NCI-H510A (cell line): ENCODE measurements at regions not wholly inside any gene's neighbourhood (a gene's known extent, or its start where the extent isn't known, plus 50 kb on each side); places are given as distances from the start of the nearest gene placed in this dataset.
"Not testable (repeated sequence)": the region's sequence is repeated elsewhere in the genome, so short reads cannot be mapped to it uniquely, and the experiment has no call there.

ENCODE experiments used
- DNase-seq: peaks from one replicate; lab custom pipeline; 2025; lab: John Stamatoyannopoulos, UW

- DNase-seq: no peak
Observed at GRCh38 chr1:177891809-177892208, 78.0 kb downstream of the SEC16B start.

DNA sequence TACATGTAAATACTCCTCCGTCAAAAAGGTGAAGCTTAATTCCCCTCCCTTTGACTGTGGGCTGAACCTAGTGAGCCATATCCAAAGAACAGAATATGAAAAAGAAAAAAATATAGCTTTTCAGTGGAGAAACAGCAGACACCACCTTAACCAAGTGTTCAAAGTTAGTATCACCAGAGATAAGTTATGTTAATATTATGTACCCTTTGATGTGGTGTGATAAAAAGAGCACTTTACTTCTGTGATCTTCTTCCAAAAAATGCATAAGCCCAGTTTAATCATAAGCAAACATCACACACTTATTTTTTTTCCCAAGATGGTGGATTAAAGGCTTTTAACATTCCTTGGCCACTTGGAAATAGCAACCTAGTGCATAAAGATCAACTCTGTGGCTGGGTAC is 79.4 kb downstream of the SEC16B start:
- DNase-seq: no peak

GRCh38 chr1:177884479-177885021 is 85.3 kb downstream of the SEC16B start:
- no peak for DNase-seq

DNA sequence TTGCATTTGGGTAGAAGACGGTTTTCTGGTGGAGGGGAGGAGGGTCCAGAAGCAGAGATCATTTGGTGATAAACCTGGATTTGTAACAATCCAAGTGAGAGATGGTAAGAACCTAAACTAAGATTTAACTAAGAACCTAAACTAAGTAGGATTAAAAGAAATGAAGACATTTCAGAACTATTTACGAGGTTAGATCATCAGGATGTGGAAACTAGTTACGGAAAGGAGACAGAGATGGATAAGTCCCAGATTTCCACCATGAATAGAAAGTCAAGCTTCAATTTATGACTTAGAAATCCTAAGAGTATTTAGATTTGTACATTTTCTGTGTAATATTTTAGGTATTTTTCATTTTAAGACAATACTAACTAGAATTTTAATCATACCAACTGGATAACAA is 86.3 kb downstream of the SEC16B start:
- no peak for DNase-seq

GRCh38 chr1:177880339-177880891 is 89.4 kb downstream of the SEC16B start:
- DNase-seq: no peak

DNA sequence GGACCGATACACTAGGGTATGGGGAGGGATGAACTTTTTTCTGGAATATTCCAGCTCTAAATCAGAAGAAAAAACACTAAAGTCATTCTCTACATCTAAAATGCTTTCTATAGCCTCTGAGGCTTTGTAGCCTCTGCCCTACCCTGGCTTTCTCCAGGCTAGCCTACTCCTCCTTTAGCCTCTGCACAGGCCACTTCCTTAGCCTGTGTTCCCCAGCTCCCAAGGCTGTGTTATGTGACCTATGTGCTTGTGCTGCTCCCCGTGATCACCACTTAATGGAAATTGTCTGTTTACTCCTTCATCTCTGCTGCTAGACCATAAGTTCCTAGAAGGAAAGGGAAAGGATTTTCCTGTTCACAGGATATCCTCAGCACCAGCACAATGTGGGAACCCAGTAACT is 92.8 kb downstream of the SEC16B start:
- no peak for DNase-seq

- DNase-seq: no peak
Observed at GRCh38 chr1:177873238-177873637, 96.6 kb downstream of the SEC16B start.

- no peak for DNase-seq
Observed at GRCh38 chr1:177872308-177872900, 97.5 kb downstream of the SEC16B start.

GRCh38 chr1:177871613-177872307 is 98.1 kb downstream of the SEC16B start:
- DNase-seq: no peak

- DNase-seq: no peak
Observed at GRCh38 chr1:177869586-177869985, 100.3 kb downstream of the SEC16B start.

- DNase-seq: not testable (repeated sequence)
Observed at GRCh38 chr1:177869011-177869410, 100.8 kb downstream of the SEC16B start.

DNA sequence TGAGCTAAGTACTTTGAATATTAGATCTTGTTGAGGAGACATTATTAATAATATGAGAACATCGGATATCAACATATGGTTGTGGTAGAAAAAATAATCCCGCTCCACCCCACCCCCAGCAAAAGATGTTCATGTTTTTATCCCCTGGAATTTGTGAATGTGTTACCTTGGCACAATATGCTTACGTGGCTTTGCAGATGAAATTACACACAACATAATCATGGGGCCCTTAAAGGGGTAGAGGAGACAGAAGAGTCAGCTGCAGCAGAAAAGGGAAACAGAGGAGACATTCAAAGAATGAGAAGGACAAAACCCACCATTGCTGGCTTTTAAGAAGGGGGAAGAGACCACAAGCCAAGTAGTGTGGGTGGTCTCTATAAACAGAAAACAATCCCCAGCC is 104.1 kb downstream of the SEC16B start:
- DNase-seq: no peak

GRCh38 chr1:177864538-177865305 is 105.1 kb downstream of the SEC16B start:
- DNase-seq: no peak

GRCh38 chr1:177863796-177864195 is 106.1 kb downstream of the SEC16B start:
- no peak for DNase-seq

DNA sequence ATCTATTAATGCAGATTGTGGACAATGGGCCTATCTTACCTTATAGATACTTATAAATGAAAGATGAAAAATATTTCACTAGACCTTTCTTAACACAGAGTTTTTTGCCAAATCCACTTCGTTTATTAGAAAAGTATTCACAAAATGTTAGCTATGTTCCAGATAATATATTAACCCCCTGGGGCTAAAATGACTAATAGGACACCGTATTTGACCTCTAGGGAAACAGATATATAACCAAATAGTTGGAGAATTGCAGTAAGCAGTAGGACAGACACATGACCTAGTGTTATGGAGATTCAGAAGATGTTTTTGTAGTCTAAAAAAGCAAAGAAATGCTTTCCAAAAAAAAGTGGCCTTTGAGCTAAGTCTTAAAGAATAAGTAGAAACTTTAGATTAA is 106.9 kb downstream of the SEC16B start:
- DNase-seq: no peak

- DNase-seq: no peak
Observed at GRCh38 chr1:177859572-177859971, 110.3 kb downstream of the SEC16B start.

DNA sequence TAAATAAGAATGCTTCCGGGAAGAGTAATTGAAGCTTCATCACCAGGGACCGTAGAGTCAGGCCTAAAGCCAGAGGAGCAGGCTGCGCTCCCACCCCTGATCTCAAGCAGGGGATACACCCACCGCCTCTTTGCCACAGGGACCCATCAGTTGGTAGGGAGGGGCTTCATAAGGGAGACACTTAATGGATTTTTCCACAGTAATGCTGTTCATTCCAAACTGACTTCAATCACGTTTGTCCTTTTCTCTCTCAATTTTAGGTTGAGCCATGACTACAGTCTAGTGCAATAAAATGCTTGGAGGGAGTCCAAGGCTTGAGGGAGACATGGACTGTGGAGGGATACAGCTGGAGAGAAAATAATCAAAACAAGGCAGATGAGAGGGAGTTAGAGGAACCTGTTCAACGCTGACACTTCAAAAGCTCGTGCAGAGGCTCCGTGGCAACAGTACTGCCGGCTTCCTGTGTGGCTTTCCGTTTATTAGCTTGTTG is 111.5 kb downstream of the SEC16B start:
- peak; percentile 28 for DNase-seq

DNA sequence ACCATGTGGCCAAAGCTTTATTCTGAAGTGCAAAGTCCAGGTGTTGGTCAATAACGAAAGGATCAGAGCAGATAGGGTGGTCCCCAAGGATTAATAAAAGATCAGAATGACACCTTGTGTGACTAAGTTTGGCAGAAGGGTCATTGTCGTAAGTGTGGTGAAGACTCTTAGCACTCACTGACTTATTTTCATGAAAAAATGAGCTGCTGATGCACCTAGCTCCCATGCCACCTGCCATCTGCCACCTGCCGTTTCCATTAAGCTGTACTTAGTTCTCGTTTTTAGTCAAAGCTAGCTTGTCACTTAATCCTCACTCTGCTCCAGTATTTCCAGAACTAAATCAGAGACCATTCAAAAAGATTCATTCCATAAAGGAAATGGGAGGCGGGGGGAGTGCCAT is 112.6 kb downstream of the SEC16B start:
- DNase-seq: no peak

GRCh38 chr1:177854951-177855350 is 114.9 kb downstream of the SEC16B start:
- DNase-seq: no peak

- DNase-seq: no peak
Observed at GRCh38 chr1:177849579-177850290, 120.1 kb downstream of the SEC16B start.

- no peak for DNase-seq
Observed at GRCh38 chr1:177849130-177849529, 120.7 kb downstream of the SEC16B start.

- no peak for DNase-seq
Observed at GRCh38 chr1:177848577-177848976, 121.3 kb downstream of the SEC16B start.
